Keratinocyte (primary cell): ENCODE measurements at regions not wholly inside any gene's neighbourhood (a gene's known extent, or its start where the extent isn't known, plus 50 kb on each side); places are given as distances from the start of the nearest gene placed in this dataset.
"Not testable (repeated sequence)": the region's sequence is repeated elsewhere in the genome, so short reads cannot be mapped to it uniquely, and the experiment has no call there.

Experiments
- DNase-seq: peaks from one replicate; pipeline ENCODE4 v3.0.0-alpha.2; 2011; ENCODE audit warnings: low read depth, missing footprints, low spot score
- FAIRE-seq: peaks from 2 replicates; lab custom pipeline; 2011; peaks lifted over from hg19 to GRCh38; lab: Jason Lieb, UNC
- H2AFZ ChIP-seq: 2 replicates; pipeline ENCODE4 v1.6.0; 2012; ENCODE audit warnings: low read length, control low read depth, inconsistent platforms; ENCODE audit not compliant: control insufficient read depth
- H3K27ac ChIP-seq: 2 replicates; pipeline ENCODE4 v1.5.1; 2011; ENCODE audit warnings: low read length; ENCODE audit not compliant: control insufficient read depth, insufficient read depth
- H3K27me3 ChIP-seq: 3 replicates; pipeline ENCODE4 v1.6.0; 2011; ENCODE audit warnings: low read length; ENCODE audit not compliant: control insufficient read depth, insufficient read depth; ENCODE audit errors: extremely low read depth
- H3K36me3 ChIP-seq, 2 experiments: 2 replicates in 1 of 2; 3 replicates in 1 of 2; pipeline ENCODE4 v1.5.1; 2011; ENCODE audit warnings: low read length in 2 of 2, mild to moderate bottlenecking in 1 of 2; ENCODE audit not compliant: control insufficient read depth in 2 of 2, insufficient read depth in 2 of 2; ENCODE audit errors: extremely low read depth in 1 of 2
- H3K4me1 ChIP-seq: 3 replicates; pipeline ENCODE4 v1.5.1; 2011; ENCODE audit warnings: low read length; ENCODE audit not compliant: control insufficient read depth, insufficient read depth; ENCODE audit errors: extremely low read depth
- H3K4me2 ChIP-seq: 3 replicates; pipeline ENCODE4 v1.6.0; 2011; ENCODE audit warnings: low read depth, low read length; ENCODE audit not compliant: control insufficient read depth, insufficient read depth; ENCODE audit errors: extremely low read depth
- H3K4me3 ChIP-seq, 3 experiments: fragments of 200-600 bp in 1 of 3; sonication (generic) in 1 of 3; 2 replicates in 2 of 3; 3 replicates in 1 of 3; pipeline ENCODE4 v1.5.1; 2011 to 2016; ENCODE audit warnings: low read length in 3 of 3, mild to moderate bottlenecking in 3 of 3, control low read depth in 2 of 3, inconsistent platforms in 1 of 3, low read depth in 1 of 3, mixed read lengths in 1 of 3, mixed run types in 1 of 3, moderate library complexity in 1 of 3; ENCODE audit not compliant: control insufficient read depth in 2 of 3, insufficient read depth in 2 of 3; ENCODE audit errors: extremely low read depth in 1 of 3
- H3K79me2 ChIP-seq: 2 replicates; pipeline ENCODE4 v1.6.0; 2012; ENCODE audit warnings: low read length; ENCODE audit not compliant: control insufficient read depth, insufficient read depth
- H3K9ac ChIP-seq: 3 replicates; pipeline ENCODE4 v1.6.0; 2011; ENCODE audit warnings: low read length; ENCODE audit not compliant: control insufficient read depth, insufficient read depth; ENCODE audit errors: extremely low read depth
- H3K9me1 ChIP-seq: 3 replicates; pipeline ENCODE4 v1.6.0; 2011; ENCODE audit warnings: low read length; ENCODE audit not compliant: control insufficient read depth, insufficient read depth; ENCODE audit errors: extremely low read depth
- H3K9me3 ChIP-seq: 2 replicates; pipeline ENCODE4 v1.5.1; 2012; ENCODE audit warnings: low read depth, low read length; ENCODE audit not compliant: control insufficient read depth
- H4K20me1 ChIP-seq: 3 replicates; pipeline ENCODE4 v1.6.0; 2011; ENCODE audit warnings: low read length; ENCODE audit not compliant: control insufficient read depth, insufficient read depth; ENCODE audit errors: extremely low read depth
- EZH2 ChIP-seq: IDR thresholded peaks from one replicate; pipeline ENCODE4 v1.6.1; 2012; ENCODE audit warnings: inconsistent platforms, mild to moderate bottlenecking, low read length, moderate library complexity
- dilution Hi-C: fragments of 300-500 bp; cut with MboI; formaldehyde crosslinking; loops from one replicate; pipeline ENCODE4 v1.7.0; 2020; ENCODE audit warnings: low sequenced_read_pairs; ENCODE audit not compliant: extremely low pct_ligation_motif_present
- TF ChIP-seq, protein P1 (sequence below), 3 experiments: IDR thresholded peaks in 1 of 3; conservative IDR thresholded peaks in 1 of 3; optimal IDR thresholded peaks in 1 of 3; 2 replicates in 2 of 3; 3 replicates in 1 of 3; pipeline versions ENCODE3 to v1.5.1; 2011; ENCODE audit warnings: low read length in 3 of 3, mild to moderate bottlenecking in 3 of 3, moderate library complexity in 2 of 3, control low read depth in 1 of 3, inconsistent platforms in 1 of 3; ENCODE audit not compliant: insufficient read depth in 2 of 3; ENCODE audit errors: extremely low read depth in 1 of 3

DNA sequence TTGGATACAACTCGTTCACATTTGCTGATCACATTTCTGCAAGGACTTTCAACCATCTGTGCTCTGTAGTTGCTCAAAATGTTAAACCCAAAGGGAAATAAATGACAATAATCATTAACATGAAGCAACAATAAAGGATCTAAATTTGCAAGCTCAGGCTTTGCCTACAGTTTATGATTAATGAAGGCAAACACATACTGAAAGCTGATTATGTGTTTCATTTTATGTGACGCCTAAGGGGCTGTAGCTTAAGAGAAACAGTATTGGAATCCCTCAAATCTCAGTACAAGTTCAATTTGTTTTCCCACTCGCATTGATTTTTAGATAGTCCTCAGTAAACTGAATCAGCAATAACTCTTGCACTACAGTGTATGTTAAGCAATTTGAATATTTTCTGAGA, 160.3 kb upstream of the FSIP2 start:
- DNase-seq (no peak), FAIRE-seq (no peak)
- Histone ChIP-seq H3K9me1 (no peaks in the 10 kb centered on the region), H3K36me3 (no peaks in the 10 kb centered on the region), H3K4me1 (peaks cover 8% of the 10 kb centered on the region), H3K9ac (no peak overlapping the region), H3K27ac (no peak overlapping the region), H3K9me3 (no peaks in the 10 kb centered on the region), H4K20me1 (no peaks in the 10 kb centered on the region), H3K4me2 (no peak overlapping the region), H3K4me3 (no peak overlapping the region), H3K27me3 (no peaks in the 10 kb centered on the region), H2AFZ (no peak overlapping the region), H3K79me2 (no peaks in the 10 kb centered on the region)
- no peak for TF ChIP-seq EZH2
- TF ChIP-seq, protein P1, sequence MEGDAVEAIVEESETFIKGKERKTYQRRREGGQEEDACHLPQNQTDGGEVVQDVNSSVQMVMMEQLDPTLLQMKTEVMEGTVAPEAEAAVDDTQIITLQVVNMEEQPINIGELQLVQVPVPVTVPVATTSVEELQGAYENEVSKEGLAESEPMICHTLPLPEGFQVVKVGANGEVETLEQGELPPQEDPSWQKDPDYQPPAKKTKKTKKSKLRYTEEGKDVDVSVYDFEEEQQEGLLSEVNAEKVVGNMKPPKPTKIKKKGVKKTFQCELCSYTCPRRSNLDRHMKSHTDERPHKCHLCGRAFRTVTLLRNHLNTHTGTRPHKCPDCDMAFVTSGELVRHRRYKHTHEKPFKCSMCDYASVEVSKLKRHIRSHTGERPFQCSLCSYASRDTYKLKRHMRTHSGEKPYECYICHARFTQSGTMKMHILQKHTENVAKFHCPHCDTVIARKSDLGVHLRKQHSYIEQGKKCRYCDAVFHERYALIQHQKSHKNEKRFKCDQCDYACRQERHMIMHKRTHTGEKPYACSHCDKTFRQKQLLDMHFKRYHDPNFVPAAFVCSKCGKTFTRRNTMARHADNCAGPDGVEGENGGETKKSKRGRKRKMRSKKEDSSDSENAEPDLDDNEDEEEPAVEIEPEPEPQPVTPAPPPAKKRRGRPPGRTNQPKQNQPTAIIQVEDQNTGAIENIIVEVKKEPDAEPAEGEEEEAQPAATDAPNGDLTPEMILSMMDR (optimal IDR thresholded peaks at IDR 0.05 in 1 of 3, IDR thresholded peaks at IDR 0.05 in 1 of 3, conservative IDR thresholded peaks at IDR 0.05 in 1 of 3; ENCODE audit: extremely low read depth in 1 of 3, insufficient read depth in 2 of 3, low read length in 3 of 3), result no peak
- dilution Hi-C loops, result no loop called here

DNA sequence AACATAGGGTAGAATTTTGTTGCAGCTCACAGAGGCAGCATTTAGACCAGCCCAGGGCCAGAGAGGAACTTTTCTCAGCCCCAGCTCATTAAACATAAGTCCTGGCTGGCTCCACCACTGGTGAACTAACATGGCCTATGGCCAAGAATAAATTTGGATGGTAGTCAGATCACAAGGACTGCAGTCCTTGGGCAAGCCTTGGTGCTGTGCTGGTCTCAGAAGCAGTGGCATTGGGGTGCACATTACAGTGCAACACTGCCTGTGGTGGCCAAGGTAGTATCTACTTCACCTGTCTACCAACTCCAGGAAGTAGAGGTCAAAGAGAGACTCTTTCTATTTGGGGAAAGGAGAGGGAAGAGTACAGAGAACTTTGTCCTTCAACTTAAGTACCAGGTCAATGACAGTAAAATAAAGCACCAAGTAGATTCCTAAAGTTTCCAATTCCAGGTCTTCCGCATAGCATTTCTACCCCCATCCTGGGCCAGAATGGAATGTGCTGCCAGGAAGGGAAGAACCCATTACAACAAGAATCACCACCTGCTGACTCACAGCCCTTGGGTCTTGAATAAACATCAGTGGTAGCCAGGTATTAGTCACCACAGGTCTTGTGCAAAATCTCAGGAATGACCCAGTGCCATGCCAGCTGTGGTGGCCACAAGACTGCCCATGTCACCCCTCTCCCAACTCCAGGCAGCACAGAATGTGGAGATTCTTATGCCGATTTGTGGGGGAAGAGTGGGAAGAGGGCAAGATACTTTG, 155.4 kb upstream of the FSIP2 start:
- Histone ChIP-seq H3K36me3 (no peaks in the 10 kb centered on the region), H3K4me1 (peaks cover 9% of the 10 kb centered on the region), H3K9me3 (peaks cover 3% of the 10 kb centered on the region), H3K9ac (no peak overlapping the region), H3K9me1 (no peaks in the 10 kb centered on the region), H3K79me2 (no peaks in the 10 kb centered on the region), H3K4me2 (peak overlapping the region; percentile 1), H3K27ac (peak overlapping the region; percentile 33), H3K27me3 (no peaks in the 10 kb centered on the region), H4K20me1 (no peaks in the 10 kb centered on the region), H2AFZ (no peak overlapping the region), H3K4me3 (no peak overlapping the region)
- peak; percentile 86 for FAIRE-seq
- peak; percentile 67 for DNase-seq
- dilution Hi-C loops, result no loop called here
- no peak for TF ChIP-seq EZH2
- TF ChIP-seq, protein P1 (optimal IDR thresholded peaks at IDR 0.05 in 1 of 3, IDR thresholded peaks at IDR 0.05 in 1 of 3, conservative IDR thresholded peaks at IDR 0.05 in 1 of 3; ENCODE audit: extremely low read depth in 1 of 3, insufficient read depth in 2 of 3, low read length in 3 of 3), result no peak

DNA sequence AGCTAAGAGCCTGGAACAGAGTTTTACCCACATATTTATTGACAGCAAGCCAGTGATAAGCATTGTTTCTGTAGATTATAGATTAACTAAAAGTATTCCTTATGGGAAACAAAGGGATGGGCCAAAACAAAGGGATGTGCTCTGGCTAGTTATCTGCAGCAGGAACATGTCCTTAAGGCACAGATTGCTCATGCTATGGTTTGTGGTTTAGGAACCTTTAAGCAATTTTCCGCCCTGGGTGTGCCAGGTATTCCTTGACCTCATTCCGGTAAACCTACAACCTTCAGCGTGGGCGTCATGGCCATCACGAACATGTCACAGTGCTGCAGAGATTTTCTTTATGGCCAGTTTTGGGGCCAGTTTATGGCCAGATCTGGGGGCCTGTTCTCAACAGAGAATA, 153.4 kb upstream of the FSIP2 start:
- H3K27ac ChIP-seq, H3K9me3 ChIP-seq, H2AFZ ChIP-seq, H3K36me3 ChIP-seq, H4K20me1 ChIP-seq, FAIRE-seq, H3K4me3 ChIP-seq, DNase-seq, H3K9me1 ChIP-seq, H3K4me2 ChIP-seq, H3K27me3 ChIP-seq, dilution Hi-C loops, H3K9ac ChIP-seq, H3K4me1 ChIP-seq, H3K79me2 ChIP-seq: not testable (repeated sequence)

DNA sequence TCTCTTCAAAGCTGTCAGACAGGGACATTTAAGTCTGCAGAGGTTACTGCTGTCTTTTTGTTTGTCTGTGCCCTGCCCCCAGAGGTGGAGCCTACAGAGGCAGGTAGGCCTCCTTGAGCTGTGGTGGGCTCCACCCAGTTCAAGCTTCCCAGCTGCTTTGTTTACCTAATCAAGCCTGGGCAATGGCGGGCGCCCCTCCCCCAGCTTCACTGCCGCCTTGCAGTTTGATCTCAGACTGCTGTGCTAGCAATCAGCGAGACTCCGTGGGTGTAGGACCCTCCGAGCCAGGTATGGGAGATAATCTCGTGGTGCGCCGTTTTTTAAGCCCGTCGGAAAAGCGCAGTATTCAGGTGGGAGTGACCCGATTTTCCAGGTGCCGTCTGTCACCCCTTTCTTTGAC, 147.3 kb upstream of the FSIP2 start:
- H3K9ac ChIP-seq, H3K4me1 ChIP-seq, H4K20me1 ChIP-seq, H3K9me3 ChIP-seq, H2AFZ ChIP-seq, H3K4me2 ChIP-seq, H3K79me2 ChIP-seq, DNase-seq, H3K4me3 ChIP-seq, FAIRE-seq, H3K27ac ChIP-seq, H3K36me3 ChIP-seq, dilution Hi-C loops, H3K9me1 ChIP-seq, H3K27me3 ChIP-seq: not testable (repeated sequence)
